Heart left ventricle (tissue), 13 donors: ENCODE measurements at regions not wholly inside any gene's neighbourhood (a gene's known extent, or its start where the extent isn't known, plus 50 kb on each side); places are given as distances from the start of the nearest gene placed in this dataset.

Experiments used
- POLR2A ChIP-seq, 2 donors: fragments of 450-650 bp; IDR thresholded peaks; one replicate each; pipeline ENCODE4 v1.6.1; 2017; ENCODE audit warnings: antibody characterized with exemption in 2 of 2, mild to moderate bottlenecking in 2 of 2, moderate library complexity in 2 of 2
- TF ChIP-seq, protein P1 (sequence below), 12 donors: fragments of 200-600 bp; sonication (generic) in 4 of 12; IDR thresholded peaks; one replicate each; pipeline versions ENCODE4 v1.5.0 to v1.8.0; 2018 to 2022; ENCODE audit warnings: antibody characterized with exemption in 12 of 12, mild to moderate bottlenecking in 5 of 12
- donor health status: ischemic (EF 13 %, LVEDD 7.1; RV severe dilation, severe dysfunction).
- donor health status: DM: no; HTN: yes; CAD: no.
- donor health status: DM: no; HTN: no; CAD: no.
- donor health status: ischemic (EF 25% LVEDD 6.9; RV normal size, moderate dysfunction).
- donor health status: ischemic (EF 25% LVEDD 5.7; RV mildly dilated, moderate dysfunction).
- donor health status: ischemic (EF 35%, LVEDD 5.7; RV mildly dilated, moderate dysfunction).
- donor health status: nonischemic (EF 11% LVEDD 7.7; RV severe dilation, severe dysfunction).
- donor health status: DM: yes; HTN: yes; CAD: no.
- donor health status: PGD.
- donor health status: ischemic (EF 29% LVEDD 5.4; RV normal size, mild dysfunction).
- donor health status: nonischemic (EF 23%, LVEDD 6.1; RV moderate dilation, normal function).

DNA sequence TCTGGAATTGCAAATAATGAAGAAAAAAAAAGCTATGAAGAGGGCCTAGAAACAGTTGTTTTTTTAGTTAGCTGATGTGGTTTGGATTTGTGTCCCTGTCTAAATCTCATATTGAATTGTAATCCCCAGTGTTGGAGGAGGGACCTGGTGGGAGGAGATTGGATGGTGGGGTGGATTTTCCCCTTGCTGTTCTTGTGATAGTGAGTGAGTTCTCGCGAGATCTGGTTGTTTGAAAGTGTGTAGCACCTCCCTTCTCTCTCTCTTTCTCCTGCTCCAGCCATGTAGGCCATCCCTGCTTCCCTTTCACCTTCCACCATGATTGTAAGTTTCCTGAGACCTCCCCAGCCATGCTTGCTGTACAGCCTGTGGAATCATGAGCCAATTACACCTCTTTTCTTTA, 126.1 kb downstream of the ASCL4 start:
- no peak for TF ChIP-seq POLR2A (IDR thresholded peaks at IDR 0.05)
- TF ChIP-seq, protein P1, sequence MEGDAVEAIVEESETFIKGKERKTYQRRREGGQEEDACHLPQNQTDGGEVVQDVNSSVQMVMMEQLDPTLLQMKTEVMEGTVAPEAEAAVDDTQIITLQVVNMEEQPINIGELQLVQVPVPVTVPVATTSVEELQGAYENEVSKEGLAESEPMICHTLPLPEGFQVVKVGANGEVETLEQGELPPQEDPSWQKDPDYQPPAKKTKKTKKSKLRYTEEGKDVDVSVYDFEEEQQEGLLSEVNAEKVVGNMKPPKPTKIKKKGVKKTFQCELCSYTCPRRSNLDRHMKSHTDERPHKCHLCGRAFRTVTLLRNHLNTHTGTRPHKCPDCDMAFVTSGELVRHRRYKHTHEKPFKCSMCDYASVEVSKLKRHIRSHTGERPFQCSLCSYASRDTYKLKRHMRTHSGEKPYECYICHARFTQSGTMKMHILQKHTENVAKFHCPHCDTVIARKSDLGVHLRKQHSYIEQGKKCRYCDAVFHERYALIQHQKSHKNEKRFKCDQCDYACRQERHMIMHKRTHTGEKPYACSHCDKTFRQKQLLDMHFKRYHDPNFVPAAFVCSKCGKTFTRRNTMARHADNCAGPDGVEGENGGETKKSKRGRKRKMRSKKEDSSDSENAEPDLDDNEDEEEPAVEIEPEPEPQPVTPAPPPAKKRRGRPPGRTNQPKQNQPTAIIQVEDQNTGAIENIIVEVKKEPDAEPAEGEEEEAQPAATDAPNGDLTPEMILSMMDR (IDR thresholded peaks at IDR 0.05), result no peak
